C4-2B (cell line): ENCODE measurements at regions not wholly inside any gene's neighbourhood (a gene's known extent, or its start where the extent isn't known, plus 50 kb on each side); places are given as distances from the start of the nearest gene placed in this dataset.

Experiments
- H3K27ac ChIP-seq: fragments of 450-650 bp; 2 replicates; pipeline ENCODE4 v1.5.1; 2017
- ZFX ChIP-seq: fragments of 450-650 bp; IDR thresholded peaks from 2 replicates; pipeline ENCODE4 v1.6.1; 2017
- TF ChIP-seq, protein P1 (sequence below): fragments of 450-650 bp; conservative IDR thresholded peaks from 2 replicates; pipeline ENCODE4 v1.5.1; 2017; ENCODE audit warnings: mild to moderate bottlenecking

- no peak overlapping the region for H3K27ac ChIP-seq
- no peak for TF ChIP-seq ZFX
- TF ChIP-seq, protein P1, sequence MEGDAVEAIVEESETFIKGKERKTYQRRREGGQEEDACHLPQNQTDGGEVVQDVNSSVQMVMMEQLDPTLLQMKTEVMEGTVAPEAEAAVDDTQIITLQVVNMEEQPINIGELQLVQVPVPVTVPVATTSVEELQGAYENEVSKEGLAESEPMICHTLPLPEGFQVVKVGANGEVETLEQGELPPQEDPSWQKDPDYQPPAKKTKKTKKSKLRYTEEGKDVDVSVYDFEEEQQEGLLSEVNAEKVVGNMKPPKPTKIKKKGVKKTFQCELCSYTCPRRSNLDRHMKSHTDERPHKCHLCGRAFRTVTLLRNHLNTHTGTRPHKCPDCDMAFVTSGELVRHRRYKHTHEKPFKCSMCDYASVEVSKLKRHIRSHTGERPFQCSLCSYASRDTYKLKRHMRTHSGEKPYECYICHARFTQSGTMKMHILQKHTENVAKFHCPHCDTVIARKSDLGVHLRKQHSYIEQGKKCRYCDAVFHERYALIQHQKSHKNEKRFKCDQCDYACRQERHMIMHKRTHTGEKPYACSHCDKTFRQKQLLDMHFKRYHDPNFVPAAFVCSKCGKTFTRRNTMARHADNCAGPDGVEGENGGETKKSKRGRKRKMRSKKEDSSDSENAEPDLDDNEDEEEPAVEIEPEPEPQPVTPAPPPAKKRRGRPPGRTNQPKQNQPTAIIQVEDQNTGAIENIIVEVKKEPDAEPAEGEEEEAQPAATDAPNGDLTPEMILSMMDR: no peak
These were observed 165.7 kb upstream of the STXBP6 start for GRCh38 chr14:25215607-25216006.

DNA sequence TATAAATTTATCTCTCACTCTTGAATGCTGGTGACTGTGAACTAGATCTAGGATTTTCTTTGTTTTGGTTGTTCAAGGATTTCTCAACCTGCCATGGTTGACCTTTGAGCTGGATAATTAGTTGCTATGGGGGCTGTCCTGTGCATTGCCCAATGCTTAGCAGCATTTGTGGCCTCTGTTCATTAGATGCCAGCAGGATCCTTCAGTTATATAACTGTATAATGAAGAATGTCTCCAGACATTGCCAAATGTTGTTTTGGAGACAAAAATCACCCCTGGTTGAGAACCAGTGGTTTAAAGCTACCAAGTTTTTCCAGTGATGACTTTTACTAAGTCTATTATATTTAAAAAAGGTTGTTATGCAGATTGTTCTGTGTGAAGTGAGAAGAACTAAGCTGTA, 147.9 kb upstream of the STXBP6 start:
- TF ChIP-seq, protein P1: no peak
- TF ChIP-seq ZFX: no peak
- H3K27ac ChIP-seq: no peak overlapping the region

DNA sequence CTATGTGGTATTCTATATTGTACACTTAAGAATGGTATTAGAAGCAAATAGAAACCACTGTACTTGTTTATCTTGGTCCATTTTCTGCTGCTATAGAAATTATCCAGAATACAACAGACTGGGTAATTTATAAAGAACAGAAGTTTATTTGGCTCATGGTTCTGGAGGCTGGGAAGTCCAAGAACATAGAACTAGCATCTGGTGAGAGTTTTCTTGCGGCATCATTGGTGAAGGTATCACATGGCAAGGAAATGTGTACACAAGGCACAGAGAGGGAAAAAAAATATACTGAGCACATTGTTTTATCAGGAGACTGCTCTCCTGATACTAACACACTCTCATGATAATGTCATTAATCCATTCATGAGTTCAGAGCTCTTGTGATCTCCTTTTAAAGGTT, 130.3 kb upstream of the STXBP6 start:
- H3K27ac ChIP-seq: no peak overlapping the region
- no peak for TF ChIP-seq ZFX
- TF ChIP-seq, protein P1: no peak

DNA sequence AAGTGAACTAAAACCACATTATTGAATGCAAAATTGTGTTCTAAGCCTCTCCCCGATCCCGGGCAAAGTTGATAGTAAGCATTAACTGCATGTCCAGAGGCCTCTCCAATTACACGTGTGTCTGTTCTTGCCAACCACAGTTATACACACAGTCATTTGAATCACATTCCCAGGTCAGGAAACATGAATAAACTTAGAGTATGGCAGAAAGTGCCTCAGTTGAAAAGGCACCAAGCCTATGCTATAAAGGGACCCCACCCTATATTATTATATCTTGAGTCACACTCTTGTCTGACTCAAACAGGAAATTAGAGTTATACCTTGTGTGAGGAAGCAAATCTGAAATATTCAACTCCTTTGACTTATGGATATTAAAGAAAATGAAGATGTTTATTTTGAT, 128.3 kb upstream of the STXBP6 start:
- TF ChIP-seq, protein P1: no peak
- H3K27ac ChIP-seq: no peak overlapping the region

DNA sequence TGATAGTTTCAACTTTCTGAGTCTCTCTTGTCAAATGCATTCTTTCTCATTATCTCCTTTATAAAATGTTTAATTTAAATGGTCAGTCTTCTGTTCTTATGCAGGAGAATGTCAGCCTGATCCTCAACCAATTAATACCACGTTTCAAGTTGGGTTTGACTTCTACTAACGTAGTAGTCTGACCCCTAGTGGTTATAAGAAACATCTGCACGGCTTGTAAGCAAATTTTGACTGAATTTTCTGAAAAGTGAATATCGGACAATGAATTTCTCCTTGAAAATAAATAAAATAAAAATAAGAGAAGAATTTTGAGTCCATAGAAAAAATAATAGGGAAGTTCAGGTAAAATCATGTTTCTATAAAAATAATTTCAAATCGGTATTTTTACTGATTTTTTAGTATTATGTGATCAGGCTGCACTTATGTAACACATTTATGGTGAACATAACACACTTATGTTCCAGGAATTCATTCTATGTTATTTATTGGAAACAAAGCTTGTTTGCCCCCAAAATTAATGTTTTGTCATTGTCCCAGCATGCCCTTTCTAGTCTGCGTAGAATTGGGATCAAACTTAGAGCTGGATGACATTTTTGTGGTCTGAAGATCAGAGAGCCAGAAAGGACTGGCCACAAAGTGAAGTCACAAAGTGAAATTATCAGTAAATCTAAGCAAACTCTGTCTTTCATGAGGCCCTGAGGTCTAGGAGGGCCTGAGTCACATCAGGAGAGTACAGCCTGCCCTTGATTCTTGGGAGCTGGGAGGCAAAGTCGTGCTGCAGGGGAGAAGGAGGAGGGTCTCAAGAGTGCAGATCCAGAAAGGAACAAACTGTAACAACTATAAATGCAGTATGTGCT, 101.2 kb upstream of the STXBP6 start:
- TF ChIP-seq ZFX: no peak
- TF ChIP-seq, protein P1: peak; percentile 82
- no peak overlapping the region for H3K27ac ChIP-seq

DNA sequence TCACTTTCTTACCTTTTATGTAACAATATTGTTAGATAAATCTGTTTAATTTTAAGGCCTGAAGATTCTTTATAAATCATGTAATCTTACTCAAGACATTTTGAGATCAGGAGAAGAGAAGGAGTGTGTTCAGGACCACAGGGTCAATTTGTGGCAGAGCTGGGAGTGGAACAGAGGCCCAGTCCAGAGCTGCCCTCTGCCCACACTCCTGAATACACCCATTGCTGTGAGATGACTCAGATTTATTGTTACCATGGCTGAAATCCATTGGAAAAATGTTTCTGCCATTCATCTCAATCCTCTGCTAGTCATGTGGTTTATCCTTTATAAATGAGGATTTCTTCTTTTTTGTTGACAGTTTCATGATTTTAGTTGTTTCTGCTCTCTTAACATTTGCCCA, 100.5 kb upstream of the STXBP6 start:
- TF ChIP-seq, protein P1: no peak
- TF ChIP-seq ZFX: no peak
- no peak overlapping the region for H3K27ac ChIP-seq

GRCh38 chr14:25140411-25140810, 90.5 kb upstream of the STXBP6 start:
- no peak overlapping the region for H3K27ac ChIP-seq
- TF ChIP-seq, protein P1: no peak
- TF ChIP-seq ZFX: no peak
